MM.1S (cell line): ENCODE measurements at regions not wholly inside any gene's neighbourhood (a gene's known extent, or its start where the extent isn't known, plus 50 kb on each side); places are given as distances from the start of the nearest gene placed in this dataset.

ENCODE experiments used
- DNase-seq: peaks from one replicate; pipeline ENCODE4 v3.0.0-alpha.2; 2015
- H2AFZ ChIP-seq: fragments of 300-600 bp; sonication (generic); 2 replicates; pipeline ENCODE4 v1.6.0; 2016; ENCODE audit warnings: antibody characterized with exemption, low read length
- H3F3A ChIP-seq: fragments of 300-600 bp; sonication (generic); 2 replicates; pipeline ENCODE4 v1.6.1; 2016; ENCODE audit warnings: mild to moderate bottlenecking, antibody characterized with exemption, low read length, moderate library complexity, mixed read lengths; ENCODE audit not compliant: insufficient read depth
- H3K27ac ChIP-seq: fragments of 300-600 bp; sonication (generic); 2 replicates; pipeline ENCODE4 v1.5.1; 2016; ENCODE audit warnings: mild to moderate bottlenecking, low read length
- H3K27me3 ChIP-seq: fragments of 300-600 bp; sonication (generic); replicated peaks from 2 replicates; pipeline ENCODE4 v1.6.0; 2016; ENCODE audit warnings: low read length; ENCODE audit not compliant: insufficient read depth
- H3K36me3 ChIP-seq: fragments of 300-600 bp; sonication (generic); replicated peaks from 2 replicates; pipeline ENCODE4 v1.6.1; 2016; ENCODE audit warnings: mild to moderate bottlenecking, low read length, mixed read lengths; ENCODE audit not compliant: insufficient read depth
- H3K4me1 ChIP-seq: fragments of 300-600 bp; sonication (generic); 2 replicates; pipeline ENCODE4 v1.6.1; 2016; ENCODE audit warnings: low read length, mixed read lengths
- H3K4me2 ChIP-seq: fragments of 300-600 bp; sonication (generic); 2 replicates; pipeline ENCODE4 v1.6.0; 2016; ENCODE audit warnings: low read depth, low read length
- H3K4me3 ChIP-seq: fragments of 300-600 bp; sonication (generic); 2 replicates; pipeline ENCODE4 v1.5.1; 2016; ENCODE audit warnings: low read length, mixed read lengths
- H3K79me2 ChIP-seq: fragments of 300-600 bp; sonication (generic); 2 replicates; pipeline ENCODE4 v1.6.1; 2016; ENCODE audit warnings: mixed run types, low read length, mixed read lengths
- H3K9ac ChIP-seq: fragments of 300-600 bp; sonication (generic); 2 replicates; pipeline ENCODE4 v1.6.1; 2016; ENCODE audit warnings: low read length, mixed read lengths
- H3K9me2 ChIP-seq: fragments of 300-600 bp; sonication (generic); replicated peaks from 2 replicates; pipeline ENCODE4 v1.6.1; 2016; ENCODE audit warnings: mild to moderate bottlenecking, low read length, mixed read lengths; ENCODE audit not compliant: insufficient read depth
- H3K9me3 ChIP-seq: fragments of 300-600 bp; sonication (generic); replicated peaks from 2 replicates; pipeline ENCODE4 v1.6.1; 2016; ENCODE audit warnings: mild to moderate bottlenecking, low read length, mixed read lengths; ENCODE audit not compliant: insufficient read depth
- H4K20me1 ChIP-seq: fragments of 300-600 bp; sonication (generic); 2 replicates; pipeline ENCODE4 v1.6.1; 2016; ENCODE audit warnings: mild to moderate bottlenecking, low read length, moderate library complexity, mixed read lengths; ENCODE audit not compliant: insufficient read depth
- EZH2 ChIP-seq: fragments of 300-600 bp; sonication (generic); optimal IDR thresholded peaks from 2 replicates; pipeline ENCODE3; 2017; ENCODE audit warnings: low read depth, mild to moderate bottlenecking, antibody characterized with exemption, low read length, mixed read lengths
- EZH2phosphoT487 ChIP-seq: fragments of 300-600 bp; sonication (generic); IDR thresholded peaks from 2 replicates; pipeline ENCODE4 v1.6.1; 2018; ENCODE audit warnings: antibody characterized with exemption, low read length
- TF ChIP-seq, protein P1 (sequence below): fragments of 300-600 bp; sonication (generic); IDR thresholded peaks from 2 replicates; pipeline ENCODE4 v1.5.1; 2016; ENCODE audit warnings: antibody characterized with exemption, low read length, mixed read lengths

DNA sequence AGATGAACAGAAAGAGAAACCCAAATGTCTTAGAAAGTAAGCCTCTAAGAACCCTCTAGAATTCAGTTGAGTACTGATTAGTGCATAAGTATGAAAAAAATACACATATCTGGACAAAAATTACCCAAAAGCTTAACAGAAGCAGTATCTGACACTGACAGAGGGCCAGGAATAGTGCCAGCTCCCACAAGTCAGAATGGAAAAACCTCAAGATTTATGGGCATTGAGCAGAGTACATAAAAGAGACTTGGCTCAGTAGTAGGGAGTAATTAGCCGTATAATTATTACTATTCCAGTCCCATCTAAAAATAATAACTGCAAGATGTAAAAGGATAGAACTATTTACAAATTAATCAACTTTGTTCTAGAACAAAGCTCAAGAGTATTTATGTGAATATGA, 834.5 kb downstream of the FAM181B start:
- H3K4me3 ChIP-seq: no peak overlapping the region

DNA sequence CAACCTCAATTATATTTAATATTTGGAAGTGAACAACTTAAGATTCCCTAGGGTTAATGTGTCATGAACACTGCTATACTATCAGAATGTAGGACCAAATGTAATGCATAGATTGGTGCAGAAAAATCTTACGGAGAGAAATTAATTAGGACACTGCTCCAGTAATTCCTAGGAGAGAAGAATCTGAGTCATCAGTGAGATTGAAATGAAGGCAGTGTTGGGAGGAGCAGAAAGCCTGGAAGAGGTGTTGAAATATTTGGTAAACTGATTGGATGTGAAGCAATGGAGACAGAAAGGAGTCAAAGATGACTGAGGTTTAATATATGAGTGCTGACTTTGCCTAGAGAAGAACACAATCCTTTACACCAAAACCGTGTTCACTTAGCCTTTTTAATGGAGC, 836.0 kb downstream of the FAM181B start:
- no peak for TF ChIP-seq EZH2
- TF ChIP-seq EZH2phosphoT487: no peak
- TF ChIP-seq, protein P1, sequence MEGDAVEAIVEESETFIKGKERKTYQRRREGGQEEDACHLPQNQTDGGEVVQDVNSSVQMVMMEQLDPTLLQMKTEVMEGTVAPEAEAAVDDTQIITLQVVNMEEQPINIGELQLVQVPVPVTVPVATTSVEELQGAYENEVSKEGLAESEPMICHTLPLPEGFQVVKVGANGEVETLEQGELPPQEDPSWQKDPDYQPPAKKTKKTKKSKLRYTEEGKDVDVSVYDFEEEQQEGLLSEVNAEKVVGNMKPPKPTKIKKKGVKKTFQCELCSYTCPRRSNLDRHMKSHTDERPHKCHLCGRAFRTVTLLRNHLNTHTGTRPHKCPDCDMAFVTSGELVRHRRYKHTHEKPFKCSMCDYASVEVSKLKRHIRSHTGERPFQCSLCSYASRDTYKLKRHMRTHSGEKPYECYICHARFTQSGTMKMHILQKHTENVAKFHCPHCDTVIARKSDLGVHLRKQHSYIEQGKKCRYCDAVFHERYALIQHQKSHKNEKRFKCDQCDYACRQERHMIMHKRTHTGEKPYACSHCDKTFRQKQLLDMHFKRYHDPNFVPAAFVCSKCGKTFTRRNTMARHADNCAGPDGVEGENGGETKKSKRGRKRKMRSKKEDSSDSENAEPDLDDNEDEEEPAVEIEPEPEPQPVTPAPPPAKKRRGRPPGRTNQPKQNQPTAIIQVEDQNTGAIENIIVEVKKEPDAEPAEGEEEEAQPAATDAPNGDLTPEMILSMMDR: no peak
- no peaks in the 10 kb centered on the region for H3K9me3 ChIP-seq
- no peaks in the 10 kb centered on the region for H3K27me3 ChIP-seq
- H3K9ac ChIP-seq: no peak overlapping the region
- H3K27ac ChIP-seq: no peak overlapping the region
- no peaks in the 10 kb centered on the region for H3K9me2 ChIP-seq
- DNase-seq: no peak
- H4K20me1 ChIP-seq: no peaks in the 10 kb centered on the region
- H3K79me2 ChIP-seq: no peaks in the 10 kb centered on the region
- H3K4me3 ChIP-seq: no peak overlapping the region
- H3F3A ChIP-seq: peaks cover 10% of the 10 kb centered on the region; the same call in 1 of the 2 replicates
- no peak overlapping the region for H2AFZ ChIP-seq
- H3K4me1 ChIP-seq: peaks cover 17% of the 10 kb centered on the region
- no peak overlapping the region for H3K4me2 ChIP-seq
- no peaks in the 10 kb centered on the region for H3K36me3 ChIP-seq

More for the DNA sequence above, 834.5 kb downstream of the FAM181B start:
- Histone ChIP-seq H4K20me1 (no peaks in the 10 kb centered on the region), H3K9me2 (no peaks in the 10 kb centered on the region), H3K27ac (no peak overlapping the region), H3K27me3 (no peaks in the 10 kb centered on the region), H3K9ac (no peak overlapping the region), H3K4me2 (no peak overlapping the region), H3K9me3 (no peaks in the 10 kb centered on the region), H3K79me2 (no peaks in the 10 kb centered on the region), H3F3A (peaks cover 10% of the 10 kb centered on the region; the same call in 1 of the 2 replicates), H3K36me3 (no peaks in the 10 kb centered on the region), H3K4me1 (peaks cover 17% of the 10 kb centered on the region), H2AFZ (no peak overlapping the region)
- DNase-seq: no peak
- no peak for TF ChIP-seq EZH2
- TF ChIP-seq, protein P1: no peak
- no peak for TF ChIP-seq EZH2phosphoT487

DNA sequence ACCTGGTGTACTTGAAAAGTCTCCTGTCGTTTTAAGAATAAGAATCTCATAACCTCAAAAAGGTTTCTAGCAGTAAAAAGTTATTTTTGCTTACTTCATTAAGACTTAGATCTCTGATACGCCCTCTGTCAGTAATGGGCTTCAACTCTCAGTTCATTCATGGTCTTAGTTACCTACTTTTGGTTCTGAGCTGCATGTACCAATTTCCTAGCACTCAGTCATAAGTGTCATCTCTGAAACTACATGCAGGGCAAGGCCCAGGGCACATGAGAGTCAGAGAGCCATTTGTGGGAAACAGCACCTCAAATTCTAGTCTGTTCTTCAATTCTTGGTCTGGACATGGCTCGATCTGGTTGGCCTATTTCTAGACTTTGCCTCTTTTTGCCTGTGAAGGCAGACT, 838.4 kb downstream of the FAM181B start:
- Histone ChIP-seq H3K4me1 (peaks cover 17% of the 10 kb centered on the region), H3K27me3 (no peaks in the 10 kb centered on the region), H3K79me2 (no peaks in the 10 kb centered on the region), H3F3A (peaks cover 10% of the 10 kb centered on the region; the same call in 1 of the 2 replicates), H4K20me1 (no peaks in the 10 kb centered on the region), H3K4me3 (no peak overlapping the region), H3K9ac (peak overlapping the region; percentile 14; the same call in 1 of the 2 replicates), H3K9me2 (no peaks in the 10 kb centered on the region), H3K4me2 (peak overlapping the region; percentile 23; the same call in 1 of the 2 replicates), H3K9me3 (no peaks in the 10 kb centered on the region), H2AFZ (peak overlapping the region; percentile 44; the same call in 1 of the 2 replicates), H3K27ac (peak overlapping the region; percentile 81), H3K36me3 (no peaks in the 10 kb centered on the region)
- TF ChIP-seq, protein P1: no peak
- TF ChIP-seq EZH2phosphoT487 (no peak), EZH2 (no peak)
- peak; percentile 77 for DNase-seq
